ENCODE measurements at regions not wholly inside any gene's neighbourhood (a gene's known extent, or its start where the extent isn't known, plus 50 kb on each side); places are given as distances from the start of the nearest gene placed in this dataset.
"Not testable (repeated sequence)": the region's sequence is repeated elsewhere in the genome, so short reads cannot be mapped to it uniquely, and the experiment has no call there.

GRCh38 chr10:14422431-14422830 is 91.7 kb upstream of the FRMD4A start:
- H3K36me3 ChIP-seq (replicated peaks in 1 of 2; ENCODE audit: control insufficient read depth in 2 of 2, insufficient read depth in 2 of 2, low read length in 2 of 2), result no peaks in the 10 kb centered on the region
- no peak overlapping the region for H3K9ac ChIP-seq (ENCODE audit: low read depth, low read length, poor library complexity)
- no peak overlapping the region for H2AFZ ChIP-seq (ENCODE audit: low read length)
- no peak overlapping the region for H3K14ac ChIP-seq (ENCODE audit: low read length)
- no peak overlapping the region for H3K4me3 ChIP-seq (ENCODE audit: low read length in 2 of 2)
- H4K91ac ChIP-seq (ENCODE audit: low read depth, low read length, poor library complexity), result no peak overlapping the region
- no peak overlapping the region for H4K8ac ChIP-seq (ENCODE audit: low read depth, low read length)
- no peak overlapping the region for H2AK5ac ChIP-seq (ENCODE audit: low read depth, low read length)
- H3K4me2 ChIP-seq (ENCODE audit: insufficient read depth, low read length, poor library complexity, severe bottlenecking), result no peak overlapping the region
- no CpG with 5 or more reads among the region's 2 CpGs for WGBS, 2 donors (ENCODE audit: extremely low coverage in 2 of 2, insufficient read length in 2 of 2, insufficient replicate concordance in 1 of 2)
- no peak overlapping the region for H3K4ac ChIP-seq (ENCODE audit: low read length)
- H3K9me3 ChIP-seq (replicated peaks in 1 of 2; ENCODE audit: control insufficient read depth in 2 of 2, insufficient read depth in 1 of 2, low read depth in 1 of 2, low read length in 2 of 2), result no peaks in the 10 kb centered on the region
- H3K18ac ChIP-seq (ENCODE audit: low read length), result no peak overlapping the region
- no peak overlapping the region for H2BK12ac ChIP-seq (ENCODE audit: low read length)
- H3K27ac ChIP-seq (replicated peaks; ENCODE audit: low read length), result no peak overlapping the region
- no peak overlapping the region for H2BK120ac ChIP-seq (ENCODE audit: low read depth, low read length)
- H3K27me3 ChIP-seq (ENCODE audit: control insufficient read depth in 3 of 3, insufficient read depth in 3 of 3, low read depth in 1 of 3, low read length in 3 of 3), result no peaks in the 10 kb centered on the region
- no peak overlapping the region for H2BK5ac ChIP-seq (ENCODE audit: low read length)
- H3K79me1 ChIP-seq (ENCODE audit: low read depth, low read length), result no peaks in the 10 kb centered on the region
- H2BK15ac ChIP-seq (ENCODE audit: low read length), result no peak overlapping the region
- H3K4me1 ChIP-seq (ENCODE audit: control insufficient read depth in 2 of 2, insufficient read depth in 1 of 2, low read depth in 1 of 2, low read length in 2 of 2), result peaks cover 5% of the 10 kb centered on the region in 2 donors
- DNase-seq (ENCODE audit: low spot score), result no peak
- no peak overlapping the region for H3K23ac ChIP-seq (ENCODE audit: low read depth, low read length, poor library complexity)

DNA sequence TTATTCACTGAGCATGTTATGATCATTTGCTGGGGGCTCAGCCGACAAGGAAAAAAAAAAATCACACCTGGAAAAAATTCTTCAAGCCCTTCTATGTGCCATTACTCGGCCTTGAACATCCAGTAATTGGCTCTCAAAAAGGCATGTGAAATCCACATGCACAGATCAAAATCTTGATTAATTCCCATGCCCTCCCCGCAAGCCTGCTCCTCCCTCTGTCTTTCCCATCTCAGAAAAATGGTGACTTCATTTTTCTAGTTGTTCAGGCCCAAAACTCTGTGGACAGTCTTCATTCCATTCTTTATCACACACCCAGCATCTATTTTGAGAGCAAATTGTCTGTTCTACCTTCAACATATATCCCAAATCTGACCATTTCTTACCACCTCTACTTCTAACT is 91.2 kb upstream of the FRMD4A start:
- Histone ChIP-seq H3K14ac (ENCODE audit: low read length) (no peak overlapping the region), H4K8ac (ENCODE audit: low read depth, low read length) (no peak overlapping the region), H2AK5ac (ENCODE audit: low read depth, low read length) (no peak overlapping the region), H3K9ac (ENCODE audit: low read depth, low read length, poor library complexity) (no peak overlapping the region), H2BK15ac (ENCODE audit: low read length) (no peak overlapping the region), H3K79me1 (ENCODE audit: low read depth, low read length) (no peaks in the 10 kb centered on the region), H3K27me3 (ENCODE audit: control insufficient read depth in 3 of 3, insufficient read depth in 3 of 3, low read depth in 1 of 3, low read length in 3 of 3) (no peaks in the 10 kb centered on the region), H3K4me3 (ENCODE audit: low read length in 2 of 2) (no peak overlapping the region), H3K4ac (ENCODE audit: low read length) (no peak overlapping the region), H3K23ac (ENCODE audit: low read depth, low read length, poor library complexity) (no peak overlapping the region), H3K4me2 (ENCODE audit: insufficient read depth, low read length, poor library complexity, severe bottlenecking) (no peak overlapping the region), H4K91ac (ENCODE audit: low read depth, low read length, poor library complexity) (no peak overlapping the region), H2BK120ac (ENCODE audit: low read depth, low read length) (no peak overlapping the region), H3K9me3 (replicated peaks in 1 of 2; ENCODE audit: control insufficient read depth in 2 of 2, insufficient read depth in 1 of 2, low read depth in 1 of 2, low read length in 2 of 2) (no peaks in the 10 kb centered on the region), H3K18ac (ENCODE audit: low read length) (no peak overlapping the region), H2BK5ac (ENCODE audit: low read length) (no peak overlapping the region), H3K27ac (replicated peaks; ENCODE audit: low read length) (no peak overlapping the region), H2AFZ (ENCODE audit: low read length) (no peak overlapping the region), H3K4me1 (ENCODE audit: control insufficient read depth in 2 of 2, insufficient read depth in 1 of 2, low read depth in 1 of 2, low read length in 2 of 2) (peaks cover 5 to 7% of the 10 kb centered on the region in 2 donors), H3K36me3 (replicated peaks in 1 of 2; ENCODE audit: control insufficient read depth in 2 of 2, insufficient read depth in 2 of 2, low read length in 2 of 2) (no peaks in the 10 kb centered on the region), H2BK12ac (ENCODE audit: low read length) (no peak overlapping the region)
- no peak for DNase-seq (ENCODE audit: low spot score)
- no CpG with 5 or more reads among the region's 3 CpGs for WGBS, 2 donors (ENCODE audit: extremely low coverage in 2 of 2, insufficient read length in 2 of 2, insufficient replicate concordance in 1 of 2)

DNA sequence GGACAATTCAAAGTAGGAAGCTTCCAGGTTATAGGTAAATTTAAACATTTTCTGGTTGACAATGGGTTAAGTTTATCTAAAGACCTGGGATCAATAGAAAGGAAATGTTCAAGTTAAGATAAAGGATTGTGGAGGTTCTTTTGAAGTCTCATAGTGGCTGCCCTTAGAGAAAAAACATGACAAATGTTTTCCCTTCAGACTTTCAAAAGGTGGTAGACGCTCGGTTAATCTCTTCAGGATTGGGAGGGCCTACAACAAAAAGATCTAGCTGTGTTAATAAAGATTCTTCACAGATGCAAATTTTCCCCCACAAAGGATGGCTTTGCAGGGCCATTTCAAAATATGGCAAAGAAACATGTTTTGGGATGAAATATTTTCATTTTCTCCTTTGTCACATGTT is 86.6 kb upstream of the FRMD4A start:
- H2BK5ac ChIP-seq (ENCODE audit: low read length); H2BK120ac ChIP-seq (ENCODE audit: low read depth, low read length); H3K9me3 ChIP-seq (replicated peaks in 1 of 2; ENCODE audit: control insufficient read depth in 2 of 2, insufficient read depth in 1 of 2, low read depth in 1 of 2, low read length in 2 of 2); H3K14ac ChIP-seq (ENCODE audit: low read length); H3K36me3 ChIP-seq (replicated peaks in 1 of 2; ENCODE audit: control insufficient read depth in 2 of 2, insufficient read depth in 2 of 2, low read length in 2 of 2); H3K18ac ChIP-seq (ENCODE audit: low read length); H3K27ac ChIP-seq (replicated peaks; ENCODE audit: low read length); DNase-seq (ENCODE audit: low spot score); H3K23ac ChIP-seq (ENCODE audit: low read depth, low read length, poor library complexity); H2BK15ac ChIP-seq (ENCODE audit: low read length); H2BK12ac ChIP-seq (ENCODE audit: low read length); H3K27me3 ChIP-seq (ENCODE audit: control insufficient read depth in 3 of 3, insufficient read depth in 3 of 3, low read depth in 1 of 3, low read length in 3 of 3); H4K8ac ChIP-seq (ENCODE audit: low read depth, low read length); H2AK5ac ChIP-seq (ENCODE audit: low read depth, low read length); H3K4me1 ChIP-seq (ENCODE audit: control insufficient read depth in 2 of 2, insufficient read depth in 1 of 2, low read depth in 1 of 2, low read length in 2 of 2); H3K79me1 ChIP-seq (ENCODE audit: low read depth, low read length); H3K4ac ChIP-seq (ENCODE audit: low read length); H3K4me2 ChIP-seq (ENCODE audit: insufficient read depth, low read length, poor library complexity, severe bottlenecking); H4K91ac ChIP-seq (ENCODE audit: low read depth, low read length, poor library complexity); H3K4me3 ChIP-seq (ENCODE audit: low read length in 2 of 2); H3K9ac ChIP-seq (ENCODE audit: low read depth, low read length, poor library complexity): not testable (repeated sequence)
- WGBS, 2 donors (ENCODE audit: extremely low coverage in 2 of 2, insufficient read length in 2 of 2, insufficient replicate concordance in 1 of 2), result no CpG with 5 or more reads among the region's 2 CpGs
- peak overlapping the region; percentile 26 for H2AFZ ChIP-seq (ENCODE audit: low read length)

GRCh38 chr10:14416308-14416700 is 85.6 kb upstream of the FRMD4A start:
- Histone ChIP-seq H2AFZ (ENCODE audit: low read length) (no peak overlapping the region), H2BK5ac (ENCODE audit: low read length) (no peak overlapping the region), H2BK120ac (ENCODE audit: low read depth, low read length) (no peak overlapping the region), H3K4ac (ENCODE audit: low read length) (no peak overlapping the region), H2BK15ac (ENCODE audit: low read length) (no peak overlapping the region), H3K79me1 (ENCODE audit: low read depth, low read length) (no peaks in the 10 kb centered on the region), H3K18ac (ENCODE audit: low read length) (no peak overlapping the region), H3K14ac (ENCODE audit: low read length) (no peak overlapping the region), H3K9ac (ENCODE audit: low read depth, low read length, poor library complexity) (no peak overlapping the region), H3K4me1 (ENCODE audit: control insufficient read depth in 2 of 2, insufficient read depth in 1 of 2, low read depth in 1 of 2, low read length in 2 of 2) (peaks cover 0 to 4% of the 10 kb centered on the region in 2 donors), H3K4me3 (ENCODE audit: low read length in 2 of 2) (no peak overlapping the region), H3K9me3 (replicated peaks in 1 of 2; ENCODE audit: control insufficient read depth in 2 of 2, insufficient read depth in 1 of 2, low read depth in 1 of 2, low read length in 2 of 2) (no peaks in the 10 kb centered on the region), H3K27me3 (ENCODE audit: control insufficient read depth in 3 of 3, insufficient read depth in 3 of 3, low read depth in 1 of 3, low read length in 3 of 3) (no peaks in the 10 kb centered on the region), H4K8ac (ENCODE audit: low read depth, low read length) (no peak overlapping the region), H3K23ac (ENCODE audit: low read depth, low read length, poor library complexity) (no peak overlapping the region), H3K27ac (replicated peaks; ENCODE audit: low read length) (no peak overlapping the region), H3K36me3 (replicated peaks in 1 of 2; ENCODE audit: control insufficient read depth in 2 of 2, insufficient read depth in 2 of 2, low read length in 2 of 2) (no peaks in the 10 kb centered on the region), H2AK5ac (ENCODE audit: low read depth, low read length) (no peak overlapping the region), H2BK12ac (ENCODE audit: low read length) (no peak overlapping the region), H3K4me2 (ENCODE audit: insufficient read depth, low read length, poor library complexity, severe bottlenecking) (no peak overlapping the region), H4K91ac (ENCODE audit: low read depth, low read length, poor library complexity) (no peak overlapping the region)
- DNase-seq (ENCODE audit: low spot score), result no peak
- WGBS, 2 donors (ENCODE audit: extremely low coverage in 2 of 2, insufficient read length in 2 of 2, insufficient replicate concordance in 1 of 2), result no CpG with 5 or more reads among the region's 7 CpGs
